GM19324 (cell line): ENCODE measurements at regions not wholly inside any gene's neighbourhood (a gene's known extent, or its start where the extent isn't known, plus 50 kb on each side); places are given as distances from the start of the nearest gene placed in this dataset.
"Not testable (repeated sequence)": the region's sequence is repeated elsewhere in the genome, so short reads cannot be mapped to it uniquely, and the experiment has no call there.

ENCODE experiments used
- ATAC-seq: cut with Tn5 transposase; IDR thresholded peaks from one replicate; pipeline ENCODE4 v1.9.1; 2021; ENCODE audit warnings: mild to moderate bottlenecking, moderate library complexity; ENCODE audit not compliant: unreplicated experiment, low FRiP score

DNA sequence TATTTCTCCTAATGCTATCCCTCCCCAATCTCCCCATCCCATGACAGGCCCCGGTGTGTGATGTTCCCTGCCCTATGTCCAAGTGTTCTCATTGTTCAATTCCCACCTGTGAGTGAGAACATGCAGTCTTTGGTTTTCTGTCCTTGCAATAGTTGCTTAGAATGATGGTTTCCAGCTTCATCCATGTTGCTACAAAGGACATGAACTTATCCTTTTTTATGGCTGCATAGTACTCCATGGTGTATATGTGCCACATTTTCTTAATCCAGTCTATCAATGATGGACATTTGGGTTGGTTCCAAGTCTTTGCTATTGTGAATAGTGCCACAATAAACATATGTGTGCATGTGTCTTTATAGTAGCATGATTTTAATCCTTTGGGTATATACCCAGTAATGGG lies 51.3 kb upstream of the RIOK2 start:
- ATAC-seq = not testable (repeated sequence)

- ATAC-seq = no peak
Observed at GRCh38 chr5:97242341-97242740, 59.3 kb upstream of the RIOK2 start.

DNA sequence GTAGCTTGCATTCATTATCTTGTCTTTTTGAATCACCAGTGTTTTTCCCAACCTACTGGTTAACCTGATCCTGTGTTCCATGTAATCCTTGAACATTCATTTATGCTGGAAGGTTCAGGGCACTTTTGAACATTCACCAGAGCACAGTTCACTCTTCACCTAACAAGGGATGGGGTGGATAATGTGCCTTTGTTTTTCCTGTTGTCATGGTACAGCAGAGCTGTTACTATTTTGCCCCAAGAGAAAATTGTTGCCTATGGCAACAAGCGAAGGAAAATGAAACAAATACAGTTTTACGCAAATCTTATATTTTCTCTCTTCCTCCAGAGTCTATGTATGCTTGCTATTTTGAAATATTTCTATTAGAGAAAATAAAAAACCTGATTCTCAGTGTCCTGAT lies 60.3 kb upstream of the RIOK2 start:
- ATAC-seq = no peak

GRCh38 chr5:97245386-97245785 lies 62.3 kb upstream of the RIOK2 start:
- no peak for ATAC-seq

- no peak for ATAC-seq
Observed at GRCh38 chr5:97250113-97250512, 67.1 kb upstream of the RIOK2 start.

GRCh38 chr5:97266076-97266475 lies 83.0 kb upstream of the RIOK2 start:
- no peak for ATAC-seq

- ATAC-seq = no peak
Observed at GRCh38 chr5:97266576-97266975, 83.5 kb upstream of the RIOK2 start.

DNA sequence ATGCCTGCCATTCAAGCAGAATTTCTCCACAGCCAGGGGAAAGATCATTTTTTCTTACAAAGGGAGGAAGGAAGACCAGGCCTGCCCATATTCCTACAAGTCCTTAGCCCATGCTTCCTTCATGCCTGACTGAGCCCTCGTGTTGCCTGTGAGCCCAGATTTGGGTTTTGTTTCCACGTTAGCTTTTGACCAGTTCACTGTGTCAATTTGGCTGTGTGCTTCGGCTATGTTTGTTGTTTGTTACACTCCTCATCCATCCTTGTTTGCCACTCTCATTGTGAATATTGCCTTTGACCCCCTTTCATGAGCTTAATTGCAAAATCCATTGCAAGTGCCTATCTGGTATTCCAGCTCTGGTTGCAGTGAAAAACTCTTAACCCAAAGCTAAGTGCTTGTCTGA lies 84.7 kb upstream of the RIOK2 start:
- no peak for ATAC-seq

GRCh38 chr5:97276474-97277120 lies 93.5 kb upstream of the RIOK2 start:
- ATAC-seq = no peak

- no peak for ATAC-seq
Observed at GRCh38 chr5:97281257-97281656, 98.2 kb upstream of the RIOK2 start.

DNA sequence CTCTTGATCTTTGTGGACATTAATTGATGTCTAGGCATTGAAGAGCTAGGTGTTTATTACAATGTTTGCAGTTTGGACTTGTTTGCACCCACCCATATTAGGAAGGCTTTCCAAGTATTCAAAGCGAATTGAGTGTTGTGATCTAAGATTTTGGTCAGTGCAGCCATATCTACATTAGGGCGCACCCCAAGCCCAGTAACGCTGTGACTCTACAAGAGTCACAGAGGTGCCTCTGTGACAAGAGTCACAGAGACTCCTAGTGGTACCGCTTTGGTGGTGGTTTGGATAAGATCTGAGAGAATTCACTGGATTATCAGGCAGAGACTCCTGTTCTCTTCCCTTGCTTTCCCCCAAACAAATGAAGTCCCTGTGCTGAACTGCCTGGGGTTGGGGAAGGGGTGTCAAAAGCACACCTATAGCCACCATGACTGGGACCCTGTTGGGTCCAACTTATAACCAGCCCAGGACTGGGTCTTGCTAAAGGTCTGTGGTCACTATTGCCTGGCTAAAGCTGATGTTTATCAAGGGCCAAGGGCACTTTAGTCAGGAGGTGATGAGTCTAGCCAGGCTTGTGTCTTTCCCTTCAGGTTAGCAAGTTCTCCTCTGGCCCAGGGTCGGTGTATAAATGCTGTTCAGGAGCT lies 114.1 kb upstream of the RIOK2 start:
- peak; percentile 88 for ATAC-seq

- no peak for ATAC-seq
Observed at GRCh38 chr5:97297704-97298091, 114.7 kb upstream of the RIOK2 start.

DNA sequence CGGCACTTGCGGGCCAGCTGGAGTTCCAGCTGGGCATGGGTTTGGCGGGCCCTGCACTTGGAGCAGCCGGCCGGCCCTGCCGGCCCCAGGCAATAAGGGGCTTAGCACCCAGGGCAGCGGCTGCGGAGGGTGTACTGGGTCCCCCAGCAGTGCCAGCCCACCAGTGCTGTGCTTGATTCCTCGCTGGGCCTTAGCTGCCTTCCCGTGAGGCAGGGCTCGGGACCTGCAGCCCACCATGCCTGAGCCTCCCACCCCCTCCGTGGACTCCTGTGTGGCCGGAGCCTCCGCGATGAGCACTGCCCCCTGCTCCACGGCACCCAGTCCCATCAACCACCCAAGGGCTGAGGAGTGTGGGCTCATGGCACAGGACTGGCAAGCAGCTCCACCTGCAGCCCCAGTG lies 118.1 kb upstream of the RIOK2 start:
- ATAC-seq = not testable (repeated sequence)

- no peak for ATAC-seq
Observed at GRCh38 chr5:97338729-97339128, 155.7 kb upstream of the RIOK2 start.

- ATAC-seq = peak; percentile 92
Observed at GRCh38 chr5:97355775-97356174, 172.7 kb upstream of the RIOK2 start.

GRCh38 chr5:97363577-97363976 lies 180.5 kb upstream of the RIOK2 start:
- ATAC-seq = no peak

DNA sequence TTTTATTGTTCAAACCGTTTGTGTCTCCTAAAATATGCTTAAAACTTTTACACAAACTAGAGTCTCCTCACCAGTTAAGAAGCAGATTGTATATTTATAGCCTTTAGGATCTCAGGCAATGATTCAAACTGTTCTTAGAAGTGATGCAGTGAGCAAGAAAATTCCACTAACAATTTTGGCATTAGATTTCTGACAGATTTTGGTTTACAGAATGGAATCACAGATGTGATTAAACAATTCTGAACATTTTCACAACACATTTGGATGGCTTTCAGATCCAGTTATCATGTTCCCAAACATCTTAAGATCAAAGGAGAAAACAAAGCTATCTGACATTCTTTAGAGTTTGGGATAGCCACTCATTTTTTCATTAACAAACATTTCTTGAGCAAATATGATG lies 181.7 kb upstream of the RIOK2 start:
- ATAC-seq = no peak

DNA sequence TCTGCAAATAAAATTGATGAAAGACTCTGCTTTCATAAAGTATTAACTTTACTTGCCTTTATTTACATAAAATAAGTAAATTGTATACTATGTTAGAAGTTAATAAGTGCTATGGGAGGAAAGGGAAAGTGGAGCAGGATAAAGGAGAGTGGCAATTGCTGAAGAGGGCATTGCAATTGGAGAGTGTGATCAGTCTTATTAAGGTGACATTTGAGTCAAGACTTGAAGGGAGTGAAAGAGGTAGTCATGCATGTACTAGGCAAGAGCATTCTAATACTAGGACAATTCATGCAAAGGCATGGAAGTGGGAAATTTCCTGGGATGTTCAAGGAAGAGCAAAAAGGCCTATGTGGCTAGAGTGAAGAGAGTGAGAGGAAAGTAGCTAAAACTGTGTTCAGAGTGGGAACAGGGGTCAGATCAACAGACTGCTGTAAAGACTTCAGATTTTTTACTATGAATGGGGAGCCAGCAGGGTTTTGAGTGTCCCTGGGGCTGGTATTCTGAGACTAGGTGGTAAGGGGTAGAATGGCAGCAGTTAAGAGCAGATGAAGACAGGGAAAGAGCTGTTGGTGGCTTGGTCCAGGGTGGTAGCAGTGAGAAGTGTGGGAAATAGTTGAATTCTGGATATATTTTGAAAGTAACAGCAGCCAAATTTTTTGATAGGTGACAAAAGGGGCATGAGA lies 182.3 kb upstream of the RIOK2 start:
- no peak for ATAC-seq

DNA sequence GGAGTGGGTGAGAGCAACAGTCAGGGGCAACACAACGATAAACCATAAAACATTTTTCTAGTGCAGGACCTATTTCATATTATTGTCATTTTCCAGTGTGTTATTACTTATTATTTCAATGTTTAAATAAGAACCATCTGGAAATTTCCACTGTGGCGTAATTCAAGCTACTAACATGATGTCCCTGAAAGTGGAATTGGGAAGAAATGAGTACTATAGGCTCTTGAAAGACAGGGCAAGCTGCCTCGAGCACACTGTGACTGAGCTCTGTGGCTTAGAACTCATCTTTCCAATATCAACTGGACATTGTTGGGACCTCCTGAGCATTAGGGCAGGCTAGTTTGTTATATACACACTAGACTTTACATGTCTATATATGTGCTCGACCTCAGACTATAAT lies 182.9 kb upstream of the RIOK2 start:
- ATAC-seq = no peak

DNA sequence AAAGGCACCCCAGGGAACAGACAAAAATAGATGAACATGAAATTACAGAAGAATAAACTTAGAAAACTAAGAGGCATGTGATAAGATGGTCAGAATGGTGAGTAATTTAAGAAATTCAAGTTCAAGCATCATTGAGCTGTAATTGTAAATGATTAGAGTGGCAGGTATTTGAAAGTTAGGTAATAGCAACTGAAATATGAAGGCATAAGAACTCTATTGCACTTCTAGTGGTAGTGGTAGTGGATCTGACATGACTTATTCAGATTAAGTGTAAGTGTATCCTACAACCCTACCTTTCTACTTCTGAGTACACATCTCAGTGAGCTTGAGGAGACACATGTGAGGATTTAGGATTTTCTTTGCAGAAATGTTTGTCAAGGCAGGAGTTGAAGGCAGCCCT lies 192.9 kb upstream of the RIOK2 start:
- no peak for ATAC-seq

- ATAC-seq = no peak
Observed at GRCh38 chr5:97377582-97377981, 194.5 kb upstream of the RIOK2 start.

GRCh38 chr5:97383996-97384395 lies 200.9 kb upstream of the RIOK2 start:
- ATAC-seq = no peak
